ENCODE measurements at regions not wholly inside any gene's neighbourhood (a gene's known extent, or its start where the extent isn't known, plus 50 kb on each side); places are given as distances from the start of the nearest gene placed in this dataset.

DNA sequence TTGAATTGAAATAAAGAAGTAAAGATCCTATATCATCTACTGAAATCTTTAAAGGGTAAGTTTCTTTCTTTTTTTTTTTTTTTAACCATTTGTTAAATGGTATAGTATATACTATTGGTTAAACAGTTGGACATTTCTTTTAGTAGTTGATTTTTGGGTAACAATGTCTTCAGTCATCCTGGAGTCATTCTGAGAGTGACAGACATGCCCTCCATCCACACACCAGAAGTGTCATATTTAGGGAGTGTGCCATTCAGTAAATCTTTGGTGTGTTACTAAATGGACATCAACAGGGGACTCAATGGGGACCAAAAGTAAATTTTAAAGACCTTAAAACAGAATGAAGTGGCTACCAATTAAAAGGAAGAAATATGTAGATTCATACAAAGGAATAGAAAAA, 50.8 kb upstream of the SLC39A10 start:
- DNase-seq, result no peak

GRCh38 chr2:195604706-195605105, 52.3 kb upstream of the SLC39A10 start:
- DNase-seq, result no peak

- no peak for DNase-seq
These were observed 53.0 kb upstream of the SLC39A10 start for GRCh38 chr2:195603998-195604397.

- no peak for DNase-seq
These were observed 53.6 kb upstream of the SLC39A10 start for GRCh38 chr2:195603408-195603807.

- no peak for DNase-seq
These were observed 54.3 kb upstream of the SLC39A10 start for GRCh38 chr2:195602687-195603086.

DNA sequence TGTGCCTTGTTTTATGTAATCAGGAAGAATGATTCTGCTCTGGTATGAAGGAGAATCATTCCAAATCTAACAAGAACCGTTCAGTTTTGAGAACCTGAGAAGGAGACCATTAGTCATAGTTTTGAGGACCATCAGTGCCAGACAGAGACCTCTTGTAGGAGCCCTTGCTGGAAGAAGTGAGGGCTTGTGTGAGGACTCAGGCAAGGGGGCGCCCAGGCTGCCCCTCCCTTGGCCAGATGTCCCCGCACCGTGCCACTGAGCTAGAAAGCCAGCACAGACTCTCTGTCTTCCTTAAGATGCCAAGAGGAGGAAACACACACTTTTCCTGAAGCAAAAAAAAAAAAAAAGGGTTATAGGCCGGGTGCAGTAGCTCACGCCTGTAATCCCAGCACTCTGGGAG, 55.7 kb upstream of the SLC39A10 start:
- peak; percentile 37 for DNase-seq

GRCh38 chr2:195600778-195601177, 56.2 kb upstream of the SLC39A10 start:
- DNase-seq, result no peak

DNA sequence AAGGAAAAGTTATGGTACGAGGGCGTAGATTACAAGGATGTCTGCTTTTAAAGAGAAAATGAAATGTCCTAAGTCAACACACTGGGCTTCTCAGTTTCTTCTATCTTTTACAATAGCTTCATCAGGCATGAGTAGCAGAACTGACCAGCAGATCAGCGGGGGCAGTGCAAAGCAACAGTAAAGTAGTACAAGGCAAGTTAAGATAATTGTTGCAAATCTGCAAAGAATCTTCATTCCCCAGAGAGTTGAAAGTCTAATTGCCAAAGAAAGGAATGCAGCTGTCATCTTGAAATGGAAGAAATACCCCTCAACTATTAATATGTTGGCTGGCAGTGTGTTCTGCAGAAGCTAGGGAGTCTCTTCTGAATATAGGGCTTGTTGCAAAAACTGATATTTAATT, 60.2 kb upstream of the SLC39A10 start:
- peak; percentile 39 for DNase-seq

DNA sequence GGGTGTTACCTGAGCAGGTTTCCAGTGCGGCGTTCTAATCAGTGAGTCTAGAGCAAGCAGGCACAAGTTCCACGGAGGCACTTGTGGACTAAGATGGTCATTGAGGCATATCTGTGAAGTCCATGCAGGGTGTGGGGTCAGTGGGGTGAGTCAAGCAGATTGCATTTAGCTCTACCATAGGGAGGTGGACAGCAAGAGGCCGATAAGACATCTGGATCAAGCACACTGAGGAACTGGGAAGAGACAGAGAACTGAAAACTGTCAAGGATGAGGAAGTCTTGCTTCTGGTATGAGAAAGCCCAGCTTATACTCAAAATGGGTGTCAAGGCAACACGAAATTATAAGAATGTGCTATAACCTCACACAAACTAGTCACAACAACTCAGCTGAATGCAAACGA, 61.2 kb upstream of the SLC39A10 start:
- no peak for DNase-seq

- DNase-seq, result peak; percentile 43
These were observed 61.9 kb upstream of the SLC39A10 start for GRCh38 chr2:195594919-195595694.

DNA sequence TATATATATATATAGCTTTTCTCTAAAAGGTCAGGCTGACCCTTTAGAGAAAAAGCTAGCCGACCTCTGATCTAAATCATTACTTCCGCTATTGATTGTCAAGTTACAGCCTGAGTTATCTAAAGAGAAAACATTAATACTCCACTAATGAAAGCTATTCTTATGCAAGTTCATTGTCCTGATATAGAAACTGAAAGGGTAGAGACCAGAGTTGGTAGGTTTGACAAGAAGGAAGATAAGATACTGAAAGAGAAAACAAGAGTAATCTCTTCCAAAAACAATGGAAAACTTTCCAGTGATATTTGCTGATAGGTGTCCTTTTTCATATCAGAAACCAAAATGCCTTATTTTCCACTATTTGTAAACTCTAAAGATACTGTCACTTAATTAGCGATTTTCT, 62.8 kb upstream of the SLC39A10 start:
- no peak for DNase-seq

DNA sequence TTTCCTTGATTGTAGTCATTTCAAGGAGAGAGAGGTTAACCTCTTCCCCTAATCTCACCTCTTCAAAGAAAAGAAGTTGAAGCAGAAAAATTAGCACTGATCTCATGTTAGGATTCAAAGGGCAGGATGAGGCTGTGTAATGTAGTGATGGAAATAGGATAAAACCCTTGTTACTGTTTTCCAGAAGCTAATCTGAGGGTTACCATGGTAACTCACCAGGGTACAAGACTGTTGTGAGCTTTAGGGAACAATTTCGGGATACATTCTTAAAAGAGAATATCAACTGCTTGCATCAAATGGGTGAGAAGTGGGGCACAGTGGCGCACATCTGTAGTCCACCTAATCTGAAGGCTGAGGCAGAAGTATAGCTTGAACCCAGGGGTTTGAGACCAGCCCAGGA, 64.9 kb upstream of the SLC39A10 start:
- DNase-seq, result no peak

DNA sequence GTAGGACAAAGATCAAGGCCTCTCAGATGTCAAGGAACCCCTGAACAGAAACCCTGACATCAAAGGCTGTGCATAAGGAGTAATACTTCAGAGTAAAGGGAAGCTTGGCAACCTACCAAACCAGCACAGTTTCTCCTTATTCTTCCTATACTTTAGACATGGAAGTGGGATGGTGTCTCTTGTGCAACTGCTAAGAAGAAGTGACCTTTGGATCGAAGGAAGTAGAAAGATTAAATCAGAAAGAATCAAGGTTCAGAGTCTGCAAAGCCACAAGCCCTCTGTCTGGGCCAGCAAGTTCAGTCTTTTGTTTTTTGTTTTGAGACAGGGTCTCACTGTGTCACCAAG, 66.2 kb upstream of the SLC39A10 start:
- no peak for DNase-seq

- DNase-seq, result no peak
These were observed 66.7 kb upstream of the SLC39A10 start for GRCh38 chr2:195590199-195590860.

GRCh38 chr2:195587966-195588365, 69.1 kb upstream of the SLC39A10 start:
- DNase-seq, result no peak

DNA sequence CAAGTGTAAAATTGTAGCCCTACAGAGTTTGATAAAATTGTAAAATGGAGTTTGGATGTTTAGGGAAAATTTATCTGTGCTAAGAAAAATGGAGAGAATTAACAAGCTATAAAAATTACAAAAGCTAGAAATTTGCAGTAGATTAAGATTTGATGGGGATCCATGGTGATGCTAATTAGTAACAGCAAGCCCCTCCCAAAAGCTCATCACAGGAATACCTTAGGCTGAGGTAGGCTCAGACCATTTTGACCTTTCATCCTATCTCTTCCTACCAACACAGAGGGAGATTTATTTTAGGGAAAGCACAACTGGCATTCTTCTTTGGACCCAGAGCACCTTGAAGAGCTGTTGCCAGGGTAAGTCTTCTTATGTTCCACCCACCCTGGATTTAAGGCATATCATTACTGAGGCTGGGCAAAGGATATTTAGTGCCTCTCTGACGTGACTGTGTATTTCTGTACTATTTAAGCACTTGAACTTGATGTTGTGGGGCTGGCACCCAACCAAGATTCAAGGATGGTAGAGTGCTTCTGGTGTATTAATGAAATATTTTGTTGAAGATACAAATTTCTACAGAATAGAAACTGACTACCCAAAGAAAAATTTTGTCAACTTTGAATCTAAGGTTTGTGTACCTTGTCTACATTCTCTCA, 70.8 kb upstream of the SLC39A10 start:
- no peak for DNase-seq

GRCh38 chr2:195582188-195582587, 74.8 kb upstream of the SLC39A10 start:
- DNase-seq, result no peak

GRCh38 chr2:195579776-195580555, 77.1 kb upstream of the SLC39A10 start:
- DNase-seq, result peak; percentile 46

DNA sequence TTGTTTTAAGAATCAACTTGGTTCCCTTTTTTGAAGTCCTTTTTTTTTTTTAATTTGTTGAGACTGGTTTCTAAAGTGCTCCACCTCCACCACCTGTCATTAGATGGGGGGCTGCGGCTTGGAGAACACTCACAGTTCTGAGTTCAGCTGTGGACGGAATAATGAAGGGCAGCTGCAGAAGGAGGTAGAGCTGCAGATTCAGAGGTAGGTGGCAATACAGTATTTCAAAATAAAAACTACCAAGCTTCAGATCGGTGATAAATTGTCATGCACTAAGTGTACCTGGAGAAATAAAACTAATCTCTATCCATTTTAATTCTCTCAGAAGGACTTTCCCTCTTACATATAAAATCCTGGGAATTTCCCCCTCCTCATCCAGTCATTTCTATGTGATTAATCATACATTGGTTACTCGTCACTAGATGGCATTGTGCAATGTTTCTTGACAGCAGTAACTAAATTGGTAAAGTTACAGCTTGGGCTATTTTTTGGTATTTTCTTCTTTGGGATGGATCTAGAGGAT, 81.1 kb upstream of the SLC39A10 start:
- DNase-seq, result peak; percentile 92

DNA sequence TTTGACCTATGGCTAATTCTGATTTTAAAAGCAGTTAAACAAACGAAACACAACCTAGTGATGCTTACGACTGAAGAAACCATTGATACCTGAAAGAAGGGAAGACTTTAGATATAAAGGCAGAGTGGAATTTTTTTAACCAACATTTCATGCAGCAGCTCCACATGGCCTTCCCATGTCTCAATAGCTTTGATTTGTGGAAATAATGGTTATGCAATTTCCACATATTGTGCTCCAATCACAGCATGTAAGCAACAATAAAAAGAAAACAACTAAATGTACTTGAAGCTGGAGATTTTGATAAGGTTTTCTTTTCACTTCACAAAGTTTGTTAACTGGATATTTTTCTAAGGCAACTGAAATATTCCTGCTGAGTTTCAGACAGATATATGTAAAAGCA, 82.0 kb upstream of the SLC39A10 start:
- no peak for DNase-seq

GRCh38 chr2:195574312-195574711, 82.7 kb upstream of the SLC39A10 start:
- DNase-seq, result no peak

DNA sequence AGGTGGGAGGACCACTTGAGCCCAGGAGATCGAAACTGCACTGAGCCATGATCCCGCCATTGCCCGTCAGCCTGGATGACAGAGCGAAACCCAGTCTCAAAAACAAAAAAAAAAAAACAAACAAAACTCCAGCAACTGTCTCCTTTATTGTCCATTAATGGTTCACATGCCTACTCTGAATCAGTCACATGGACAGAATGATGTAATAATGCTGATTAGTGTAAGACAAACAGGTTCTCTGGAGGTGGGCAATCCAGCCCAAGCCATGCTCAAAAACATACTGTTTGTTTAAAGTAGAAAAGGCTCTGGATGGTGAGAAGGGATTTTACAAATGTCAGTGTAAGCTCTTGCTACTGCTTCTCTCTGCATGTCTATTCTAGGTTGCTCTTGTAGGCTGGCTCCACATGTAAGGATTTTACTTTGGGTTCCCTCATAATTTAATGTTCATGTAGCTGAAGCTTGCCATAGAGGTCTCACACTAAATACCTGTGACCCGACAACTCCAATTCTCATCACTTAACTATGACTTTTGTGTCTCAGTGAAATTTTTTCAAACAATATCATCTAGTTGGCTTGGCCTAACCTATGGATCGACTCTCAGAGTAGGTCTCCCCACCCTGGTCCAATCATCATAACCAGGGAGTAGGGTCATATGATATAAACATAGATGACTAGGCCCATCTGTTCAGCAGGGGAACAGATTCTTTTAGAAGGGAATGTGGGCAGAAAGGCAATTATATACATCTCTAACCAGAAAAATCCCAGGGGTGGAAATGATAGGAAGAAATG, 83.9 kb upstream of the SLC39A10 start:
- peak; percentile 58 for DNase-seq
